ENCODE measurements at regions not wholly inside any gene's neighbourhood (a gene's known extent, or its start where the extent isn't known, plus 50 kb on each side); places are given as distances from the start of the nearest gene placed in this dataset.
A peak's percentile ranks its signal among the peaks of the same experiment; 100 is the strongest.

DNA sequence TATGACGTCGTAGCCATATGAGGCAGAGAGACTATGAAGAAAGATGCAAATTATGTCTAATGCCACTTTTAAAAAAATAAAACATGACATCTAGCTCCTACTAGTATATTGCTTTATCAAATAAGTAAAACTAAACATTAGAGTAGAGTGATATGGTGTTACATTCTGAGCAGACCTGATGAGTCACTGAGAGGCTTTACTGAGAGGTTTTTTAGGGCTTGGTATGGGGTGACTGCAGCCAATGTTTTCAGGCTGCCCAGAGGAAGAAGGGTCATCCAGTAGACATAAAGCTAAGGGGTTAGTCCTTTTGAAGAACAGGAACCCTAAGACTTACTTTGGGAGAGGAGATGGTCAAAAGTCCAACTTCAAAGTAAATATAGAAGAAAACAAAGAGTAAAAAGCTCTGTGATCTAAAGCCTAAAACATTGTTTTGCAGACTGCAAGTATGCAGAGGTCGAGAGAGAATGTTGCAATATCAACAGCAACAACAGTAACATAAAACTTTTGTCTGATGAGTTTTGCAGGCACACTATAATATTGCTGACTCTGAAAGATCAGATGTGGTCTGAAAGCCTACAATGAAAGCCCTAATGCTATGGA is 774.7 kb downstream of the TMTC2 start:
- Histone ChIP-seq H3K27me3 (ENCODE audit: control insufficient read depth, extremely low read depth, insufficient read depth, low read length) (no peaks in the 10 kb centered on the region), H3K4me3 (ENCODE audit: control insufficient read depth in 2 of 3, extremely low read depth in 1 of 3, insufficient read depth in 2 of 3, low read depth in 1 of 3, low read length in 3 of 3) (no peak overlapping the region), H3K9ac (ENCODE audit: control insufficient read depth, extremely low read depth, insufficient read depth, low read length) (no peak overlapping the region), H3K4me2 (ENCODE audit: control insufficient read depth, extremely low read depth, insufficient read depth, low read depth, low read length) (no peak overlapping the region), H3K9me1 (ENCODE audit: control insufficient read depth, extremely low read depth, insufficient read depth, low read length) (no peaks in the 10 kb centered on the region), H3K4me1 (ENCODE audit: control insufficient read depth, extremely low read depth, insufficient read depth, low read length) (no peaks in the 10 kb centered on the region), H4K20me1 (ENCODE audit: control insufficient read depth, extremely low read depth, insufficient read depth, low read length) (no peaks in the 10 kb centered on the region), H2AFZ (ENCODE audit: control insufficient read depth, low read length) (no peak overlapping the region), H3K27ac (ENCODE audit: control insufficient read depth, insufficient read depth, low read length) (no peak overlapping the region), H3K36me3 (ENCODE audit: control insufficient read depth in 2 of 2, extremely low read depth in 1 of 2, insufficient read depth in 2 of 2, low read length in 2 of 2) (no peaks in the 10 kb centered on the region), H3K79me2 (ENCODE audit: control insufficient read depth, insufficient read depth, low read length) (no peaks in the 10 kb centered on the region), H3K9me3 (ENCODE audit: control insufficient read depth, low read depth, low read length) (no peaks in the 10 kb centered on the region)
- no peak for DNase-seq (ENCODE audit: low read depth, low spot score)
- TF ChIP-seq, protein P1, sequence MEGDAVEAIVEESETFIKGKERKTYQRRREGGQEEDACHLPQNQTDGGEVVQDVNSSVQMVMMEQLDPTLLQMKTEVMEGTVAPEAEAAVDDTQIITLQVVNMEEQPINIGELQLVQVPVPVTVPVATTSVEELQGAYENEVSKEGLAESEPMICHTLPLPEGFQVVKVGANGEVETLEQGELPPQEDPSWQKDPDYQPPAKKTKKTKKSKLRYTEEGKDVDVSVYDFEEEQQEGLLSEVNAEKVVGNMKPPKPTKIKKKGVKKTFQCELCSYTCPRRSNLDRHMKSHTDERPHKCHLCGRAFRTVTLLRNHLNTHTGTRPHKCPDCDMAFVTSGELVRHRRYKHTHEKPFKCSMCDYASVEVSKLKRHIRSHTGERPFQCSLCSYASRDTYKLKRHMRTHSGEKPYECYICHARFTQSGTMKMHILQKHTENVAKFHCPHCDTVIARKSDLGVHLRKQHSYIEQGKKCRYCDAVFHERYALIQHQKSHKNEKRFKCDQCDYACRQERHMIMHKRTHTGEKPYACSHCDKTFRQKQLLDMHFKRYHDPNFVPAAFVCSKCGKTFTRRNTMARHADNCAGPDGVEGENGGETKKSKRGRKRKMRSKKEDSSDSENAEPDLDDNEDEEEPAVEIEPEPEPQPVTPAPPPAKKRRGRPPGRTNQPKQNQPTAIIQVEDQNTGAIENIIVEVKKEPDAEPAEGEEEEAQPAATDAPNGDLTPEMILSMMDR (optimal IDR thresholded peaks at IDR 0.05 in 1 of 3, IDR thresholded peaks at IDR 0.05 in 1 of 3, conservative IDR thresholded peaks at IDR 0.05 in 1 of 3; ENCODE audit: extremely low read depth in 1 of 3, insufficient read depth in 2 of 3, low read length in 3 of 3): no peak
- no peak for TF ChIP-seq EZH2 (IDR thresholded peaks at IDR 0.05; ENCODE audit: low read length)
- dilution Hi-C loops (cut with MboI; ENCODE audit: extremely low pct_ligation_motif_present, low sequenced_read_pairs): no loop called here
- no peak for FAIRE-seq

DNA sequence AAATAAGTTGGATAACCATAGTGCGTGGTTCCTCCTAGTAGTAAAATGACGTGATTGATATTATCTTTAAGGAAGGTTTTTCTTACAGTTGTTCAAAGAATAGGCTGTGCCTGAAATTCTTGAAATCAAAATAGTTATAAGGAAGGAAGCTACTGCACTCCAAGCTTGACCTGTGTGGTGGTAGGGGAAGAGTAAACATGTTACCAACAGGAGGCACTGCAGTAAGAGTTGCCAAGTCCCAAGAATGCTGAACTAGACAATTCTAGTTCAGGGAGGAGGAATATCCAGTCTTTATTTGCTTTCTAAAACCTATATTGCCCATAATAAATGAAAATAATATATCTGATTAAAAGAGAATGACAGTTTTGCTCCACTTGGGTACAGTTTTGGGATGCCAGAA is 764.5 kb downstream of the TMTC2 start:
- H3K4me3 ChIP-seq (ENCODE audit: control insufficient read depth in 2 of 3, extremely low read depth in 1 of 3, insufficient read depth in 2 of 3, low read depth in 1 of 3, low read length in 3 of 3): no peak overlapping the region
- no peaks in the 10 kb centered on the region for H3K9me3 ChIP-seq (ENCODE audit: control insufficient read depth, low read depth, low read length)
- H3K4me1 ChIP-seq (ENCODE audit: control insufficient read depth, extremely low read depth, insufficient read depth, low read length): no peaks in the 10 kb centered on the region
- no peaks in the 10 kb centered on the region for H3K79me2 ChIP-seq (ENCODE audit: control insufficient read depth, insufficient read depth, low read length)
- FAIRE-seq: no peak
- no peaks in the 10 kb centered on the region for H3K9me1 ChIP-seq (ENCODE audit: control insufficient read depth, extremely low read depth, insufficient read depth, low read length)
- TF ChIP-seq, protein P1 (optimal IDR thresholded peaks at IDR 0.05 in 1 of 3, IDR thresholded peaks at IDR 0.05 in 1 of 3, conservative IDR thresholded peaks at IDR 0.05 in 1 of 3; ENCODE audit: extremely low read depth in 1 of 3, insufficient read depth in 2 of 3, low read length in 3 of 3): peak in 1 of 3 experiments; percentile 14
- no peak for TF ChIP-seq EZH2 (IDR thresholded peaks at IDR 0.05; ENCODE audit: low read length)
- no peak for DNase-seq (ENCODE audit: low read depth, low spot score)
- H2AFZ ChIP-seq (ENCODE audit: control insufficient read depth, low read length): no peak overlapping the region
- dilution Hi-C loops (cut with MboI; ENCODE audit: extremely low pct_ligation_motif_present, low sequenced_read_pairs): no loop called here
- H3K36me3 ChIP-seq (ENCODE audit: control insufficient read depth in 2 of 2, extremely low read depth in 1 of 2, insufficient read depth in 2 of 2, low read length in 2 of 2): no peaks in the 10 kb centered on the region
- no peak overlapping the region for H3K27ac ChIP-seq (ENCODE audit: control insufficient read depth, insufficient read depth, low read length)
- no peak overlapping the region for H3K9ac ChIP-seq (ENCODE audit: control insufficient read depth, extremely low read depth, insufficient read depth, low read length)
- no peaks in the 10 kb centered on the region for H4K20me1 ChIP-seq (ENCODE audit: control insufficient read depth, extremely low read depth, insufficient read depth, low read length)
- no peak overlapping the region for H3K4me2 ChIP-seq (ENCODE audit: control insufficient read depth, extremely low read depth, insufficient read depth, low read depth, low read length)
- H3K27me3 ChIP-seq (ENCODE audit: control insufficient read depth, extremely low read depth, insufficient read depth, low read length): no peaks in the 10 kb centered on the region

Data from keratinocyte (primary cell).